Esophagus muscularis mucosa (tissue), 4 donors: ENCODE measurements at regions not wholly inside any gene's neighbourhood (a gene's known extent, or its start where the extent isn't known, plus 50 kb on each side); places are given as distances from the start of the nearest gene placed in this dataset.

ENCODE experiments used
- DNase-seq: peaks from one replicate; pipeline ENCODE4 v3.0.0-alpha.2; 2017; ENCODE audit errors: extremely low spot score
- H3K27ac ChIP-seq, 4 donors: fragments of 200-600 bp; sonication (generic); replicated peaks in 1 of 4; 1 replicate in 3 of 4; 2 replicates in 1 of 4; pipeline ENCODE4 v1.5.1; 2016 to 2019; ENCODE audit warnings: mild to moderate bottlenecking in 1 of 4
- H3K27me3 ChIP-seq, 4 donors: fragments of 200-600 bp; sonication (generic); one replicate each; pipeline versions ENCODE4 v1.5.1 to v1.6.0; 2016 to 2019
- H3K36me3 ChIP-seq, 4 donors: fragments of 200-600 bp; sonication (generic); one replicate each; pipeline ENCODE4 v1.5.1; 2016 to 2019
- H3K4me1 ChIP-seq, 4 donors: fragments of 200-600 bp; sonication (generic); one replicate each; pipeline ENCODE4 v1.5.1; 2016 to 2019
- H3K4me3 ChIP-seq, 4 donors: fragments of 200-600 bp; sonication (generic); 1 replicate in 2 of 4; 2 replicates in 2 of 4; pipeline ENCODE4 v1.5.1; 2016 to 2019; ENCODE audit warnings: mild to moderate bottlenecking in 4 of 4, moderate library complexity in 1 of 4
- H3K9me3 ChIP-seq, 4 donors: fragments of 200-600 bp; sonication (generic); 1 replicate in 3 of 4; 2 replicates in 1 of 4; pipeline ENCODE4 v1.5.1; 2016 to 2019
- CTCF ChIP-seq, 3 experiments: fragments of 200-600 bp in 2 of 3; fragments of 450-650 bp in 1 of 3; sonication (generic) in 2 of 3; IDR thresholded peaks; one replicate each; pipeline ENCODE4 v1.5.1; 2017 to 2019; ENCODE audit warnings: antibody characterized with exemption in 3 of 3, mild to moderate bottlenecking in 2 of 3, moderate library complexity in 1 of 3
- EP300 ChIP-seq: sonication (generic); formaldehyde crosslinking; IDR thresholded peaks from one replicate; pipeline ENCODE4 v1.6.1; 2017; ENCODE audit warnings: antibody characterized with exemption
- POLR2A ChIP-seq: fragments of 450-650 bp; IDR thresholded peaks from one replicate; pipeline ENCODE4 v1.6.1; 2017; ENCODE audit warnings: antibody characterized with exemption, moderate library complexity, mild to moderate bottlenecking, low read depth
- POLR2AphosphoS5 ChIP-seq, 2 donors: sonication (generic); formaldehyde crosslinking; IDR thresholded peaks; one replicate each; pipeline ENCODE4 v1.6.1; 2017; ENCODE audit warnings: antibody characterized with exemption in 2 of 2
- WGBS: methylation state at CpG from one replicate; pipeline ENCODE4 v1.1.5; 2018; 5-methylcytosine and 5-hydroxymethylcytosine counted together
- intact Hi-C: fragments of 100-400 bp; cut with DNase I; formaldehyde crosslinking; loops from one replicate; pipeline ENCODE4 v1.15.1; 2023

- Histone ChIP-seq H3K9me3 (no peaks in the 10 kb centered on the region), H3K4me3 (no peak overlapping the region), H3K27me3 (no peaks in the 10 kb centered on the region), H3K27ac (no peak overlapping the region), H3K4me1 (no peaks in the 10 kb centered on the region), H3K36me3 (no peaks in the 10 kb centered on the region)
- intact Hi-C loops = no loop called here
- no peak for DNase-seq
- 25% methylated on average over 2 of the region's 2 CpGs for WGBS
- TF ChIP-seq EP300 = no peak
- no peak for TF ChIP-seq POLR2AphosphoS5 (IDR thresholded peaks at IDR 0.05)
- no peak for TF ChIP-seq POLR2A
- no peak for TF ChIP-seq CTCF (IDR thresholded peaks at IDR 0.05)
Observed at GRCh38 chr3:181578743-181579142, 133.0 kb upstream of the SOX2 start.

- WGBS = 71% methylated on average over 2 of the region's 2 CpGs
- no peak for DNase-seq
Observed at GRCh38 chr3:181572432-181572831, 139.3 kb upstream of the SOX2 start.

GRCh38 chr3:181570472-181570871 is 141.3 kb upstream of the SOX2 start:
- H3K27ac ChIP-seq = no peak overlapping the region
- no peak for TF ChIP-seq EP300
- H3K4me1 ChIP-seq = no peaks in the 10 kb centered on the region
- H3K9me3 ChIP-seq = no peaks in the 10 kb centered on the region
- no peaks in the 10 kb centered on the region for H3K27me3 ChIP-seq
- no peaks in the 10 kb centered on the region for H3K36me3 ChIP-seq
- intact Hi-C loops = no loop called here
- no peak for DNase-seq
- 86% methylated on average over 3 of the region's 3 CpGs for WGBS
- no peak overlapping the region for H3K4me3 ChIP-seq

More at GRCh38 chr3:181572432-181572831, 139.3 kb upstream of the SOX2 start:
- TF ChIP-seq CTCF (IDR thresholded peaks at IDR 0.05) = no peak
- no peak for TF ChIP-seq EP300
- TF ChIP-seq POLR2A = no peak
- no peak for TF ChIP-seq POLR2AphosphoS5 (IDR thresholded peaks at IDR 0.05)
- Histone ChIP-seq H3K36me3 (no peaks in the 10 kb centered on the region), H3K4me3 (no peak overlapping the region), H3K4me1 (no peaks in the 10 kb centered on the region), H3K27ac (no peak overlapping the region), H3K27me3 (no peaks in the 10 kb centered on the region), H3K9me3 (no peaks in the 10 kb centered on the region)
- intact Hi-C loops = no loop called here

GRCh38 chr3:181569356-181569940 is 142.3 kb upstream of the SOX2 start:
- no peak overlapping the region for H3K4me3 ChIP-seq
- no peak overlapping the region for H3K27ac ChIP-seq
- H3K4me1 ChIP-seq = no peaks in the 10 kb centered on the region
- whole genome bisulfite sequencing = 59% methylated on average over 3 of the region's 3 CpGs
- H3K9me3 ChIP-seq = no peaks in the 10 kb centered on the region
- intact Hi-C loops = no loop called here
- H3K36me3 ChIP-seq = no peaks in the 10 kb centered on the region
- H3K27me3 ChIP-seq = no peaks in the 10 kb centered on the region
- TF ChIP-seq POLR2AphosphoS5 (IDR thresholded peaks at IDR 0.05) = no peak
- TF ChIP-seq POLR2A = no peak
- TF ChIP-seq CTCF (IDR thresholded peaks at IDR 0.05) = no peak
- TF ChIP-seq EP300 = no peak
- DNase-seq = no peak

GRCh38 chr3:181568693-181569092 is 143.0 kb upstream of the SOX2 start:
- TF ChIP-seq CTCF (IDR thresholded peaks at IDR 0.05) (no peak), EP300 (no peak), POLR2A (no peak), POLR2AphosphoS5 (IDR thresholded peaks at IDR 0.05) (no peak)
- H3K27ac ChIP-seq = no peak overlapping the region
- H3K4me1 ChIP-seq = no peaks in the 10 kb centered on the region
- H3K27me3 ChIP-seq = no peaks in the 10 kb centered on the region
- no peak for DNase-seq
- WGBS = 62% methylated on average over 3 of the region's 3 CpGs
- no peaks in the 10 kb centered on the region for H3K9me3 ChIP-seq
- intact Hi-C loops = no loop called here
- H3K36me3 ChIP-seq = no peaks in the 10 kb centered on the region
- H3K4me3 ChIP-seq = no peak overlapping the region
